ENCODE measurements at regions not wholly inside any gene's neighbourhood (a gene's known extent, or its start where the extent isn't known, plus 50 kb on each side); places are given as distances from the start of the nearest gene placed in this dataset.

- H3K4me3 ChIP-seq (ENCODE audit: low read depth, low read length), result no peak overlapping the region
- no peak for DNase-seq (ENCODE audit: low read depth)
- TF ChIP-seq CTCF (IDR thresholded peaks at IDR 0.05; ENCODE audit: low read depth, low read length) (no peak), POLR2A (IDR thresholded peaks at IDR 0.05; ENCODE audit: extremely low read depth, insufficient read length) (no peak), MYC (IDR thresholded peaks at IDR 0.05; ENCODE audit: low read depth, low read length) (no peak)
- TF ChIP-seq, protein P1, sequence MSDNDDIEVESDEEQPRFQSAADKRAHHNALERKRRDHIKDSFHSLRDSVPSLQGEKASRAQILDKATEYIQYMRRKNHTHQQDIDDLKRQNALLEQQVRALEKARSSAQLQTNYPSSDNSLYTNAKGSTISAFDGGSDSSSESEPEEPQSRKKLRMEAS (IDR thresholded peaks at IDR 0.05; ENCODE audit: low read depth, low read length), result no peak
Observed at GRCh38 chr5:92730486-92730885, 850.5 kb downstream of the NR2F1-AS1 start.

GRCh38 chr5:92729088-92729487 is 851.9 kb downstream of the NR2F1-AS1 start:
- no peak overlapping the region for H3K4me3 ChIP-seq (ENCODE audit: low read depth, low read length)
- no peak for DNase-seq (ENCODE audit: low read depth)
- no peak for TF ChIP-seq POLR2A (IDR thresholded peaks at IDR 0.05; ENCODE audit: extremely low read depth, insufficient read length)
- no peak for TF ChIP-seq CTCF (IDR thresholded peaks at IDR 0.05; ENCODE audit: low read depth, low read length)
- TF ChIP-seq, protein P1 (IDR thresholded peaks at IDR 0.05; ENCODE audit: low read depth, low read length), result no peak
- TF ChIP-seq MYC (IDR thresholded peaks at IDR 0.05; ENCODE audit: low read depth, low read length), result no peak

DNA sequence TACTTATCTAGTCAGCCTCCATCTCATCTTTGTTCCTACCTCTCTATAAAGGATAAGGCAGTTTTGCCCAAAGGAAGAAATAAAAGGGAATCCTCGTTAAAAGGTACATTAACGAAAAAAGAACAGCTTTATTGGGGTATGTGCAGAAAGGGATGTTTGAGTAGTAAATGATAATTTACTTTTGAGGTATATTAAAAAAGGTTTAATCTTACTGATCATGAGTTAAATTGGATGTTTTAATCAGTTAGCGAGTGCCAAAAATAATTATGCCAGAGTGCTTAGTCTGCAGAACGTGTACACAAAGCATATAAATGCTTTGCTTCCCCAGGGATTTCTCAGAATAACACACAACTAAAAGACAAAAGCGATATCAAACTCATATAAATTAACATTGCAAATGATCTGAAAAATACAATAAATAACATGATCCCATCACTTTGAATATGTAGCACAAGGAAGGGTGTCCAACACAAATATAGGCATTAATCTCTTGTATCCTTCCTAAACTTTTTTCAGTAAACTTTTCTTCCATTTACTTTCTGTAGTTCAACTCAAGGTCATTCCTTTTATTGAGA is 865.0 kb downstream of the NR2F1-AS1 start:
- no peak for DNase-seq (ENCODE audit: low read depth)
- no peak overlapping the region for H3K4me3 ChIP-seq (ENCODE audit: low read depth, low read length)
- no peak for TF ChIP-seq MYC (IDR thresholded peaks at IDR 0.05; ENCODE audit: low read depth, low read length)
- TF ChIP-seq CTCF (IDR thresholded peaks at IDR 0.05; ENCODE audit: low read depth, low read length), result no peak
- no peak for TF ChIP-seq POLR2A (IDR thresholded peaks at IDR 0.05; ENCODE audit: extremely low read depth, insufficient read length)

DNA sequence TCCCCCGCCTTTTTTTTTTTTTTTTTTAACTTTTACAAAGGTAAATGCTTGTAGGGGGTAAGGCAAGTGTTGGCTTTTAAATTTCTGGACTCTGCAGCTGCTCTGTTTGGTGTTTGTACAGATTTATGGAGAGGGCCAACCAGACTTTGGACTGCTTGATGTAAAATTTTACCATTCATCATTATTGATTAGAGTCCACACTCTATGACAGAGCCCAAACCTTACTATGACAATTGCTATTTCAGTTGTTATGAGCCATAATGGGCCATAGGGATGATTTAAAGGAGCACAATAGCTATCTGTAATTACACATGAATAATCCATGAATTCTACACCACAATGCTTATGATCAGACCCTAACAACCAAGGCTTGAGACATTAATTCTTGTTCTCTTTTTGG is 867.2 kb downstream of the NR2F1-AS1 start:
- TF ChIP-seq, protein P1 (IDR thresholded peaks at IDR 0.05; ENCODE audit: low read depth, low read length), result no peak
- TF ChIP-seq MYC (IDR thresholded peaks at IDR 0.05; ENCODE audit: low read depth, low read length) (no peak), CTCF (IDR thresholded peaks at IDR 0.05; ENCODE audit: low read depth, low read length) (no peak), POLR2A (IDR thresholded peaks at IDR 0.05; ENCODE audit: extremely low read depth, insufficient read length) (no peak)
- no peak for DNase-seq (ENCODE audit: low read depth)
- H3K4me3 ChIP-seq (ENCODE audit: low read depth, low read length), result no peak overlapping the region

- H3K4me3 ChIP-seq (ENCODE audit: low read depth, low read length), result no peak overlapping the region
Observed at GRCh38 chr5:92713335-92713743, 867.7 kb downstream of the NR2F1-AS1 start.

More at GRCh38 chr5:92713335-92713743, 867.7 kb downstream of the NR2F1-AS1 start:
- DNase-seq (ENCODE audit: low read depth), result no peak
- TF ChIP-seq, protein P1 (IDR thresholded peaks at IDR 0.05; ENCODE audit: low read depth, low read length), result no peak
- TF ChIP-seq POLR2A (IDR thresholded peaks at IDR 0.05; ENCODE audit: extremely low read depth, insufficient read length) (no peak), CTCF (IDR thresholded peaks at IDR 0.05; ENCODE audit: low read depth, low read length) (no peak), MYC (IDR thresholded peaks at IDR 0.05; ENCODE audit: low read depth, low read length) (no peak)

Data from NB4 (cell line).